Mesendoderm (in vitro differentiated cells): ENCODE measurements at regions not wholly inside any gene's neighbourhood (a gene's known extent, or its start where the extent isn't known, plus 50 kb on each side); places are given as distances from the start of the nearest gene placed in this dataset.

Experiments
- DNase-seq: peaks from one replicate; pipeline ENCODE4 v3.0.0; 2013
- H2AK5ac ChIP-seq: 2 replicates; pipeline ENCODE4 v1.6.1; 2013; ENCODE audit warnings: low read length, inconsistent platforms
- H2BK120ac ChIP-seq: 2 replicates; pipeline ENCODE4 v1.6.1; 2013; ENCODE audit warnings: low read depth, mild to moderate bottlenecking, low read length, moderate library complexity, mixed read lengths
- H2BK15ac ChIP-seq: replicated peaks from 2 replicates; pipeline ENCODE4 v1.6.1; 2013; ENCODE audit warnings: low read depth, mild to moderate bottlenecking, moderate library complexity
- H2BK5ac ChIP-seq: 2 replicates; pipeline ENCODE4 v1.6.1; 2013; ENCODE audit warnings: low read length, inconsistent platforms
- H3K18ac ChIP-seq: 2 replicates; pipeline ENCODE4 v1.6.1; 2013; ENCODE audit warnings: mild to moderate bottlenecking, low read length, mixed read lengths
- H3K23ac ChIP-seq: one replicate; pipeline ENCODE4 v1.6.1; 2013; ENCODE audit warnings: low read length
- H3K27ac ChIP-seq: 2 replicates; pipeline ENCODE4 v1.5.1; 2013; ENCODE audit warnings: low read depth, mild to moderate bottlenecking, inconsistent platforms, low read length, moderate library complexity
- H3K27me3 ChIP-seq: 2 replicates; pipeline ENCODE4 v1.6.1; 2013; ENCODE audit warnings: low read length, control low read depth, mild to moderate bottlenecking, inconsistent platforms; ENCODE audit not compliant: insufficient read depth, poor library complexity
- H3K36me3 ChIP-seq: 2 replicates; pipeline ENCODE4 v1.6.1; 2013; ENCODE audit warnings: low read length, inconsistent platforms; ENCODE audit not compliant: control insufficient read depth, insufficient read depth
- H3K4ac ChIP-seq: one replicate; pipeline ENCODE4 v1.6.1; 2013; ENCODE audit warnings: low read depth, mild to moderate bottlenecking, low read length, moderate library complexity
- H3K4me1 ChIP-seq: 2 replicates; pipeline ENCODE4 v1.6.1; 2013; ENCODE audit warnings: low read depth, low read length, inconsistent platforms; ENCODE audit not compliant: control insufficient read depth
- H3K4me2 ChIP-seq: 2 replicates; pipeline ENCODE4 v1.6.1; 2013; ENCODE audit warnings: low read length
- H3K4me3 ChIP-seq: 2 replicates; pipeline ENCODE4 v1.5.1; 2013; ENCODE audit warnings: mild to moderate bottlenecking, low read length
- H3K56ac ChIP-seq: one replicate; pipeline ENCODE4 v1.6.1; 2013; ENCODE audit warnings: low read length
- H3K79me1 ChIP-seq: 2 replicates; pipeline ENCODE4 v1.6.1; 2013; ENCODE audit warnings: low read length, inconsistent platforms
- H3K79me2 ChIP-seq: 2 replicates; pipeline ENCODE4 v1.6.1; 2013; ENCODE audit warnings: mild to moderate bottlenecking, low read length; ENCODE audit not compliant: control insufficient read depth, insufficient read depth
- H3K9ac ChIP-seq: 2 replicates; pipeline ENCODE4 v1.6.1; 2013; ENCODE audit warnings: low read length, inconsistent platforms
- H4K5ac ChIP-seq: one replicate; pipeline ENCODE4 v1.6.1; 2013; ENCODE audit warnings: low read length
- H4K8ac ChIP-seq: one replicate; pipeline ENCODE4 v1.6.1; 2013; ENCODE audit warnings: low read depth, mild to moderate bottlenecking, control low read depth, low read length, moderate library complexity
- WGBS: extraction: QIAGEN DNeasy Blood & Tissue Kit; methylation state at CpG from one replicate; pipeline ENCODE4 v1.1.7; 2013; ENCODE audit warnings: low lambda C conversion rate, missing lambda C conversion rate; ENCODE audit not compliant: insufficient coverage; ENCODE audit errors: extremely low coverage; 5-methylcytosine and 5-hydroxymethylcytosine counted together

DNA sequence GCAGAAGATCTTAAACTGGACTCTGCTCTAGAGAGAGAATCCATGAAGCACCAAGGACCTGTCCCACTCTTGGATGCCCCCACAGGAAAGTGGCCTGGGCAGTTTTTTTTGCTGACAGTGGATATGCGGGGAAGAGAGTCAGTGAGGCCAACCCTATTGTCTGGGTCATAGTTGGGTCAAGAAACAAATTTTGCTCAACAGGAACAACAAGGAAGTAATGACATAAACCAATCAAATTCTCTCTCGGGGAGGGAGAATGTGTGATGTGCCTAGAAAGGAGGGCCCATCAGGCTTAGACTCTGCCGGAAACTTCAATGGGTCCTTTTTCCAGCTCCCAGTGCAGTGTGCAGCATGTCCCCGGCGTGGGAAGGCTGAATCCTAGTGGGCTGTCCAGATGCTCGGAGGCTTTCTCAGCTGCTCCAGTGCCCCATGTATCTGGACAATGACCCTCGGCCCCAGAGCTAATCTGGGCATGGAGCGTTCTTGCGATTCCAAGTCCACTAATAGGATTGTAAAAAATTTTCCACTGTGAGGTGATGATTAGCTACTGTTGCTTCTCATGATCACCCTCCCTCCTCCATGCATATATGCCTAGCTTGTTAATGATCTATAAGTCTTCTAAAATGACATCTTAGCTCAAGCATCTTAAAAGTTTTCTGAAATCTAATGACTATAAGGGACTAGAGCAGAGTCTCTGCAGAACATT lies 101.0 kb downstream of the SNX19 start:
- no peak overlapping the region for H3K23ac ChIP-seq
- no peak overlapping the region for H3K27ac ChIP-seq
- no peaks in the 10 kb centered on the region for H3K79me1 ChIP-seq
- H3K4me2 ChIP-seq, result no peak overlapping the region
- H3K36me3 ChIP-seq, result no peaks in the 10 kb centered on the region
- H3K18ac ChIP-seq, result no peak overlapping the region
- no peak overlapping the region for H3K4ac ChIP-seq
- H4K5ac ChIP-seq, result no peak overlapping the region
- no peaks in the 10 kb centered on the region for H3K27me3 ChIP-seq
- H3K79me2 ChIP-seq, result no peaks in the 10 kb centered on the region
- no CpG with 5 or more reads among the region's 9 CpGs for WGBS
- H2BK5ac ChIP-seq, result no peak overlapping the region
- no peak overlapping the region for H3K56ac ChIP-seq
- no peak for DNase-seq
- no peak overlapping the region for H2BK120ac ChIP-seq
- H3K4me1 ChIP-seq, result no peaks in the 10 kb centered on the region
- no peak overlapping the region for H3K9ac ChIP-seq
- no peak overlapping the region for H4K8ac ChIP-seq
- no peak overlapping the region for H2BK15ac ChIP-seq
- no peak overlapping the region for H2AK5ac ChIP-seq
- H3K4me3 ChIP-seq, result no peak overlapping the region

DNA sequence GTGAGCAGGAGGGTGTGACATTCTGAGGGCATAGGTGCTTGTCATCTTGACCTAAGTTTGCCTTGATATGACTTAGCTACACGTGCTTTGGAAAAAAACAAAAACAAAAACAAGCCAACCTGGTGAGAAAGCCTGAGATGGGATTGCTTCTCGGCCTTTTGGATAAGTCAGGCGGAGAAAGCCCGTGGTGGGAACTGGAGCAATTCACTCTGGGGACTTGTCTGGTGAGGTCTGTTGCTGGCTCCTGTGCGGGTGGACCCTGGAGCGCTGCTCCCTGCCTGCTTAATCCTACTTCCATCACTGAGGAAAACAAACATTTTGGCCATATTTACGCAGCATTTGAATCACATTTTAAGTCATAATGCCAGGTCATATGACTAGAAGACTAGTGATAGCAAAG lies 100.3 kb downstream of the SNX19 start:
- no peak overlapping the region for H3K18ac ChIP-seq
- no peak overlapping the region for H3K4ac ChIP-seq
- no peaks in the 10 kb centered on the region for H3K79me1 ChIP-seq
- H2BK5ac ChIP-seq, result no peak overlapping the region
- H3K4me1 ChIP-seq, result no peaks in the 10 kb centered on the region
- no peak overlapping the region for H3K56ac ChIP-seq
- no peak overlapping the region for H2BK120ac ChIP-seq
- H4K5ac ChIP-seq, result no peak overlapping the region
- H3K27ac ChIP-seq, result no peak overlapping the region
- H3K27me3 ChIP-seq, result no peaks in the 10 kb centered on the region
- no peak overlapping the region for H3K4me2 ChIP-seq
- H3K4me3 ChIP-seq, result no peak overlapping the region
- no peaks in the 10 kb centered on the region for H3K79me2 ChIP-seq
- no peaks in the 10 kb centered on the region for H3K36me3 ChIP-seq
- no peak overlapping the region for H2BK15ac ChIP-seq
- H2AK5ac ChIP-seq, result no peak overlapping the region
- no peak overlapping the region for H4K8ac ChIP-seq
- no peak for DNase-seq
- no CpG with 5 or more reads among the region's 7 CpGs for WGBS
- H3K9ac ChIP-seq, result no peak overlapping the region
- no peak overlapping the region for H3K23ac ChIP-seq

DNA sequence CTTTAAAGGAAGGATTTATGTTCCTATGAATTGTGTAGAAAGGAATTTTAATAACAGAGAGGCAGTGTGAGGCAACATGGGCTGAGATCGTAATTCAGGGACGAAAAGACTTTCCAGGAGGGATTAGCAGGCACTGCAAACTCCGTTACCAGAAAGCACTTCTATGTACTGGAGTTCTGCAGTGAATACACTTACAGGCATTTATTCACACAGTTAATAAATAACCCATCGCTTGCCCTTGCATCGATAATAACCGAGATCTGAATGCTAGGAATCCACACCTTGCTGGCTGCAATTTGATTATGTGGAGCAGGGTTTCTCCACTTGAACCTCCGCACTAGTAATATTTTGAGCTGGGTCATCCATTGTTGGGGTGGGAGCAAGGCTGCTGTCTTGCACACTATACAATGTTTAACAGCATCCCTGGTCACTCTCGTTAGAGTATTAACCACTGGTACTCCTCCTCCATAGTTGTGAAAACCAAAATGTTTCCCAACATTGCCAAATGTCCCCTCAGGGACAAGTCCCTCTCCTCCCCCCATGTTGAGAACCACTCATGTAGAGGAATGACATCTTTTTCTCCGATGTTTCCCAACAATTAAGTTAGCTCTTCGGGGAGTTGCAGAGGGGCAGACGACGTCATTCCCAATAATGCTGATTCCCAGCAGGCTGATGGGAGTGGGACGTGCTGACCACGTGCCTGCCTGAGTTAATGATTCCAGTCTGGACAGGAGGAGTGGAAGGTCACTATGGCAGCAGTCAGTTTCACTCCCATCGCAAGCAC lies 99.5 kb downstream of the SNX19 start:
- Histone ChIP-seq H4K5ac (no peak overlapping the region), H3K4me2 (no peak overlapping the region), H3K27ac (no peak overlapping the region), H3K79me2 (no peaks in the 10 kb centered on the region), H3K56ac (no peak overlapping the region), H3K27me3 (no peaks in the 10 kb centered on the region), H2AK5ac (no peak overlapping the region), H3K23ac (no peak overlapping the region), H2BK15ac (no peak overlapping the region), H3K9ac (no peak overlapping the region), H3K79me1 (no peaks in the 10 kb centered on the region), H3K4me3 (no peak overlapping the region), H2BK5ac (no peak overlapping the region), H4K8ac (no peak overlapping the region), H2BK120ac (no peak overlapping the region), H3K36me3 (no peaks in the 10 kb centered on the region), H3K4ac (no peak overlapping the region), H3K18ac (no peak overlapping the region), H3K4me1 (no peaks in the 10 kb centered on the region)
- WGBS, result no CpG with 5 or more reads among the region's 15 CpGs
- no peak for DNase-seq

DNA sequence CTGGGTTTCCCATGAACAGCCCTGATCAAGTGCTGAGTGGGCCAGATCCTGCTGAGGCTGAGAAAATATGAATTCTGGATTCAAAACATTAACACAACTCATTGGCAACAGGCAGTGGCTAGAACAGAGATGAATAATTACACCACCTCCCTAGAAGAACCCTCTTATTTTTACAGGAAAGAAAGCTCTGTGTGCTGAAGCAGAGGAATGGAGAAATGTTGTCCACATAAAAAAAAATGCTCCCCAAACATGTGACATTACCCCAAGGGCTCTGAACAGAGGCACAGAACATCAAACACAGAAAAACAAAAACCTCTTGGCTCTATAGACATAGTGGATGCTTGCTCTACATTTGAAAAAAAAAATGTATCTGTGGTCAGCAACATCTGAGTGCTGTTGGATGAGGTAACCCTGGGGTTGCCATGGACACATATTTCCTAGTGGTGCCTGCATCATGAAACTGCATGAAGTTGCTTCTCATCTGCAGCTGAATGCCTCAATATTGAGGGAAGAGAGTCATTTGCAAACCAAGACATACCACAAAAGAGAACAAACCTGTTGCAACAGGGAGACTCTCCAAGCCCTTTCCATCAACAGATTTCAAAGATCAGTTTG lies 98.8 kb downstream of the SNX19 start:
- Histone ChIP-seq H3K4me1 (no peaks in the 10 kb centered on the region), H3K27ac (no peak overlapping the region)
- no peak for DNase-seq

DNA sequence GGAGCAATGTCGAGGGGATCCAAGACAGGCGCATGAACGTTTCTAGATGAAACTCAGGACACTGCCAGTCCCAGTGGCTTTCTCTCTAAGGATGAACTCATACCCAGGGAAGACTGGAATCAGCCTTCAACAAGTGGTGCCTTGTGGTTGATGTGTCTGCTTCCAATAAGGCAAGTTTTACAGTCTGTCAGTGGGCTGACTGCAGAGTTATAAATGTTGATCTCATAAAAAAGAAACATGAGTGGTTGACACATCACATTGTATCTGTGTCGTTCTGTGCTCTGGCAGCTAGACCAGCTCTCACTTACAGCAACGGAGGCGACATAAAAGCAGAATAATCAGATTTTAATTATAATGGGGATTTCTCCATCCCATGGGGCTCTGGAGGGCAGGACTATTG lies 96.7 kb downstream of the SNX19 start:
- Histone ChIP-seq H3K56ac (no peak overlapping the region), H3K4ac (no peak overlapping the region)
- no CpG with 5 or more reads among the region's 6 CpGs for WGBS

More for the DNA sequence above, 98.8 kb downstream of the SNX19 start:
- H3K4me2 ChIP-seq, result no peak overlapping the region
- H2AK5ac ChIP-seq, result no peak overlapping the region
- no peak overlapping the region for H4K8ac ChIP-seq
- H3K36me3 ChIP-seq, result no peaks in the 10 kb centered on the region
- H3K23ac ChIP-seq, result no peak overlapping the region
- no peak overlapping the region for H3K56ac ChIP-seq
- H4K5ac ChIP-seq, result no peak overlapping the region
- H3K4ac ChIP-seq, result no peak overlapping the region
- H3K79me1 ChIP-seq, result no peaks in the 10 kb centered on the region
- H3K4me3 ChIP-seq, result no peak overlapping the region
- no peaks in the 10 kb centered on the region for H3K79me2 ChIP-seq
- H3K9ac ChIP-seq, result no peak overlapping the region
- no peaks in the 10 kb centered on the region for H3K27me3 ChIP-seq
- no peak overlapping the region for H3K18ac ChIP-seq
- no peak overlapping the region for H2BK15ac ChIP-seq
- no peak overlapping the region for H2BK120ac ChIP-seq
- H2BK5ac ChIP-seq, result no peak overlapping the region

More for the DNA sequence above, 96.7 kb downstream of the SNX19 start:
- H2BK5ac ChIP-seq, result no peak overlapping the region
- no peak overlapping the region for H3K23ac ChIP-seq
- no peak overlapping the region for H3K4me3 ChIP-seq
- H3K18ac ChIP-seq, result no peak overlapping the region
- H4K8ac ChIP-seq, result no peak overlapping the region
- no peak overlapping the region for H3K4me2 ChIP-seq
- no peaks in the 10 kb centered on the region for H3K79me2 ChIP-seq
- H4K5ac ChIP-seq, result no peak overlapping the region
- H2AK5ac ChIP-seq, result no peak overlapping the region
- no peaks in the 10 kb centered on the region for H3K36me3 ChIP-seq
- no peaks in the 10 kb centered on the region for H3K4me1 ChIP-seq
- H2BK15ac ChIP-seq, result no peak overlapping the region
- DNase-seq, result no peak
- no peaks in the 10 kb centered on the region for H3K27me3 ChIP-seq
- no peaks in the 10 kb centered on the region for H3K79me1 ChIP-seq
- H3K9ac ChIP-seq, result no peak overlapping the region
- no peak overlapping the region for H3K27ac ChIP-seq
- no peak overlapping the region for H2BK120ac ChIP-seq
